HG03520 (cell line): ENCODE measurements at regions not wholly inside any gene's neighbourhood (a gene's known extent, or its start where the extent isn't known, plus 50 kb on each side); places are given as distances from the start of the nearest gene placed in this dataset.

Experiments
- ATAC-seq: cut with Tn5 transposase; IDR thresholded peaks from one replicate; pipeline ENCODE4 v1.9.1; 2021; ENCODE audit warnings: mild to moderate bottlenecking, moderate library complexity; ENCODE audit not compliant: unreplicated experiment

DNA sequence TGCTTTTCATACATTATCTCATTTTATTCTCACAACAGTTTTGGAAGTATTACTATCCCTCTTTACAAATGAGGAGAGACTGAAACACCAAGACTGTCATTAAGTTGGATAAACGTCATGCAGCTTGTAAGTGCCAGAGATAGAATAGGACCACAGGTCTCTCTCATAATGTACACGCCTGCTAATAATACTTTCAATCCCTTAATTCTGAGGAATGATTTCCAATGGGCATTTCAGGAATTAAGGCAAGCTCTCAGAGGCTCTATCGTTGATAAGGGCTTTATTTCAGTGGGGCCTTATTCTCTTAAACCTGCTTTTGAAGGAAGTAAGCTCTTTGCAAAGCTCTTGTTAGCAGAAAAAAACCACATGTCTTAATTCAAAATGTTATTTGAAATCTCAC is 229.1 kb downstream of the NFKBIZ start:
- ATAC-seq: no peak

DNA sequence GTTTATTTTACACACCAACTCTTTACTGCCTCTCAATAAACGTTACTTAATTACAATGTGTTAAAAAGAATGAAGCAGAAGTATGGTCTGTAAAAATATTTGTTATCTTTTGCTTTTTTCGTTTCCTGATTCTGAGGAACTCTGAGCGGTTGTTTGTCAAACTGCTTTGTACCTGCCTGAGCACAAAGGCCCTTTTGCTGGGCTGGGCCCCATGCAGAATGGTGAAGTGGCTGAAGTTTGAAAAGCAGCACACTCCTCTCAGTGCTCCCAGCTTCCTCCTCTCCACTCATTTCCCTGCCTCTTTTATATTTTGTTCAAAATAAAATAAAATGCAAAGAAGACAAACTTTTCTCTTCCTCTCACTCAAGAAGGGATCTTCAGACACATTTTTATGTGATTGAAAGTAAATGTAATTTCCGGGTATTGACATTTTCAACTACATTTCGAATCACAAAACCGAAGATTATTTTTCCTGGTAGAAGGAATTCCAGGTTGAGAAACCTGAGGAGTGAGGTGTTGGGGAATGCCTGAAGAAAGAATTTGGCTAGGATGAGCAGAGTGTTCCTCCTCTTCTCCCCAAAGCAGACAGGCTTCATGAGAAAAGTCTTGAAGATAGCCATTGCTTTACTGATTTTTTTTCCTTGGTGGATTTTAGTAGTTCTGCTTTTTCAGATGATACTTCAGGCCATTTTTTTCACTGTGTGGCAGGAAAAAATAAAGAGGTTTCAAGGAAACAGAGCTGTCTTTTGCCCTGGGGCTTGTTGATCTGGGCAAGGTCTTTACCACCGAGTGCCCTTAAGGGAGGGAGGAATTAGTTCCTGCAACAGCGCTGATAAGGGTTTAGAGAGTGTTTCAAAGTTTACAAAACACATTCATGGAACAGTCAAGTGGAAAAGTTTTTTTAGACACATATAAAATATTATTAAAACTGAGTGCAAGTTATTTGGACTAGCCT is 229.8 kb downstream of the NFKBIZ start:
- no peak for ATAC-seq

DNA sequence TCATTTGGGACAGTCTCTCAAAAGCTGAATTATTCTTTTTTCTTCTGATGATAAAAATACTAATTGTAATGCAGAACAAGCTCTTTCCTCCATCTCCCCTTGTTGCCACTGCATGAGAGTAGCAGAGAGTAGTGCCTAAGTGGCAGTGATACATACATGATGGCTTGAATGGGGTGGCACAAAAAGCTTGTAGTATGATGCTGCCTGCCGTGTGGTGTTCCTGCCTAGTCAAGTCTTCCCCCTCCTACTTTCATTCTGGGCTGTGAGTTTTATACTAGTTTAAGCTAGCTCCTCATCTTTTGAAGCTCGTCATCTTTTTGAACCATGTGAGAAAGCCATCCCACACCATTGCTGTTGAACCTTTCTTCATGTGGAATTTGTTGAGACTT is 230.5 kb downstream of the NFKBIZ start:
- no peak for ATAC-seq

DNA sequence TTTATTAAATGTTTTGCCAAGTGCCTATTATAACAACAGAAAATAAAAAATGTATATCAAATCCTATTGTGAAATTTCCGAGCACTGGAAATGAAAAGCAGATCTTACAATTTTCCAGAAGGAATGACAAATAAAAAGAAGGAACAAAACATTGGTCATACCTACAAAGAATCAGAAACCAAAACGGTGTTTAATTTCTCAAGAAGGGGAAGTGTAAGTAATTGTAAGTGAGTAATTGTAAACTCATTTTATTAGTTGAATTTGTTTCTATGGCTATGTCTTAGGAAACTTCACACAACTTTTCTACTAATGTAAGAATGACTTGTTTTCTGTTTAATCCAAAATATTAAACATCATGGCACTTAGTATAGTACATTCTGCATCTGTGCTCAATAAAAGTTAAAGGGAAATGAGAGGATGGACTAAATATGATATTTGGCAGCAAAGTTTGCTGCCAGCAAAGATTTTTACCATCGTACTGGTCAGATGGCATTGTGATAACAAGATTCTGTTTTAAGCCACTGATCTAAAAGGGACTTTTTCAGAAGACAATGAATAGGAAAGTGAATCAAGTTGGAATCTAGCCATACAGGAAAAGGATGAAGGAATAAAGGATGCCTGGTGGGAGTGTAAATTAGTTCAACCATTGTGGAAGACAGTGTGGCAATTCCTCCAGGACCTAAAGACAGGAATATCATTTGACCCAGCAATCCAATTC is 232.4 kb downstream of the NFKBIZ start:
- ATAC-seq: no peak

DNA sequence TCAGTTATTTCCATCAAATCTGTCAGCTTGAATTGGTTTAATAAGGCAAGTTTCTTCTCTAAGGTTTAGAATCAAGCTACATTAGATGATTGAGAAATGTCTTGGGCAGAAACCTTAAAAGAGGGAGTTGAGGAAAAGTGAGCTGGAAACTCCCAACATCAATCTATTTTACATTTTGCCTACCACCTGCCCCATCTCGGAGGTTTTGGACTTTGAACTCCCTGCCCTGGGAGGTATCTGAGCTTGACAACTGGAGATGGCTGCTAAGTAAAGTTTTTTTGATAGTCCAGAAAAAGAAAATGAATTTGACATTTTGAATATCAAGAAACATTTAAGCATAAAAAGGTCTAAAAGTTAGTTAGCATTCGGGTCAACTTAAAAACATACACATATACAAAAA is 234.2 kb downstream of the NFKBIZ start:
- ATAC-seq: no peak

DNA sequence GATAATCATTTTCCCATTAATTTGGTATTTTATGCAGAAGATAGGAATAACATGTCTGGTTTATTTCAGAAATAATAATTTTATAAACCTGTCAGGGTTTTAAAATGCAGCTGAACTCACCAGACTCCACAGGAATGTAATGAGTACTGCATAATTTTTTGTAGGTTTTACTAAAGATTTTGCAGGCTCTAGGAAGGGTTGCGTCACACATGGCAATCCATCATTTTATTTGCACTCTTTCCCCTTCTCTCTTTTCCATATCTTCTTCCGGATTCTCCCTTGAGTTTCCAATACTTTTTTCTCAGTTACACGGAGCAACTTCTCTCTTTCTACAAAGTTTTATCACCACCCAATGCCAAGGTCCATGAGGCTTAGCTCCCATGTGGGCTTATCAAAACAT is 234.7 kb downstream of the NFKBIZ start:
- ATAC-seq: no peak

DNA sequence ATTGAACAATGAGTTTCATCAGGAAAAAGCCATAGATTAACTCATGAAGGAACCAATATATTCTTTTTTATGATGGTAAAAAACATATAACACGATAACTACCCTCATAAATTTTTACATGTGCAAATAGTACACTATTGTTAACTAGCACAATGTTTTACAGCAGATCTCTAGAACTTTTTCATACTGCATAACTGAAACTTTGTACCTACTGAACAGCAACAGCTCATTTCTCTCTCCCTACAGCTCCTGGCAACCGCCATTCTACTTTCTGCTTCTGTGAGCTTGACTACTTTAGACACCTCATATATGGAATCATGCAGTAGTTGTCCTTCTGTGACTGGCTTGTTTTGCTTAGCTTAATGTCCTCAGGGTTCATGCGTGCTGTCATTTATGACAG is 235.4 kb downstream of the NFKBIZ start:
- ATAC-seq: no peak

DNA sequence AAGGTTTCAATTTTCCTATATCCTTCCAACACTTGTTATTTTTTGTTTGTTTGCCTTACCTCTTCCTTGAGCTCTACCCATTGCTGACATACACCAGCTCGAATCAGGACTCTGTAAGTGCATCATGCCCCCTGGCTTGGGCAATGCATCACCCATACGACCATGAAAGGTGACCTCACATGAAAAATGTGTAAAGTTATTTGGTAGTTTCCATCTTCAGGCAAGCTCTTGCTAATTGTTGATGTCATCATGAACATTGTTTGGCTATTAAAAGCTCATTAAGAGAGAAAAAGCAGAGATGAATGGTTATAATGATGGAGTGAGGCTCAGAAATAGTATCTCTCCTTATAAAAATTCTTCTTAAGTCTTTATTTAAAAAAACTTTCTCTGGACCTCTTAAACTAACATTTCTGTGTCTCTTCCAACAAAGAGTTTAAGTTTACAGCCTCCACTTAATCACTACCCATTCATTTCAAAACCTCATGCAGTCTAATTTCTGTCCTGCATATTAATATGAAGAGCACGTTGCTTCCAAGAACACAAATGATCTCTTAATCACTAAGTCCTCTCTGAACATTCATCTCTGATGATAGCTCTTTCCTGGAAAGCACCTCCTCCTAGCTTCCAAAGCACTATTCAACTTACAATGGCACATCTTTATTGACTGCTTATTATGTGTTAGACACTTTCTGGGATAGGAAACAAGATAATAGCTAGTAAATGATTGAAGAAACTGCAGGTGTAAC is 236.3 kb downstream of the NFKBIZ start:
- no peak for ATAC-seq

DNA sequence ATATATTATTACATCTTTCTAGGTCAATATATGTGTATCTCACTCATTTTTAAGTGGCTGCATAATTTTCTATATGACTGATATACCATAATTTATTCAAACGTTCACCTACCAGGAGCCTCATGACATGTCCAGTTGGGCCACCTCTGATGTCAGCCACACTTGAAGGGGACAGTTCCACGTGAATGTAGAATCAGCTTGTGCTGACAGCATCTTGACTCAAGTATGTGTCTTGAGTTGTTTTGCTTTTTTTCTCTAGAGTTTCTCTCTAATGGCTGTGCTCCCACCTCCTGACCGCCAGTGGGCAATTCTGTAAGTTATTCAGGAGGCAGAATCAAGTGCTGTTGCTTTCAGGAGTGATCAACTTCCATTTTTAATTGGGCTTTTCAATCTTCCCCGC is 237.9 kb downstream of the NFKBIZ start:
- ATAC-seq: no peak

DNA sequence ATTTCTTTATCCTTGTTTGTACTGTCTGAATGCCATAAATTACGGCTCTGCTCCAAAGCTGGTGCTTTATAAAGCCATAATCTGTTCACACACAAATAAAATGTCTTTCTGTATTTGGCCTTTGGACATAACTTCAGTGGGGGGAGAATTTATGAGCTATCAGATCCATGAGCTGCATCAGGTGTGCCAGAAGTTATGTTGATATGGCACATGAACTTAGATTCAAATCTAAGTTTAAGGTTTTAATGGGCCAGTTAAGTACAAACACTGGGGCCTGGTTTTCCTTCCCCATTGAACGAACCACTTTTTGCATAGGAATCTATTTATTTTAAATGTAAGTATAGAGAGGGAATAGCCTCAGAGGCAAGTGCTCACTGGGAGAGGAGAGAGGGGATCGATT is 239.9 kb downstream of the NFKBIZ start:
- no peak for ATAC-seq

DNA sequence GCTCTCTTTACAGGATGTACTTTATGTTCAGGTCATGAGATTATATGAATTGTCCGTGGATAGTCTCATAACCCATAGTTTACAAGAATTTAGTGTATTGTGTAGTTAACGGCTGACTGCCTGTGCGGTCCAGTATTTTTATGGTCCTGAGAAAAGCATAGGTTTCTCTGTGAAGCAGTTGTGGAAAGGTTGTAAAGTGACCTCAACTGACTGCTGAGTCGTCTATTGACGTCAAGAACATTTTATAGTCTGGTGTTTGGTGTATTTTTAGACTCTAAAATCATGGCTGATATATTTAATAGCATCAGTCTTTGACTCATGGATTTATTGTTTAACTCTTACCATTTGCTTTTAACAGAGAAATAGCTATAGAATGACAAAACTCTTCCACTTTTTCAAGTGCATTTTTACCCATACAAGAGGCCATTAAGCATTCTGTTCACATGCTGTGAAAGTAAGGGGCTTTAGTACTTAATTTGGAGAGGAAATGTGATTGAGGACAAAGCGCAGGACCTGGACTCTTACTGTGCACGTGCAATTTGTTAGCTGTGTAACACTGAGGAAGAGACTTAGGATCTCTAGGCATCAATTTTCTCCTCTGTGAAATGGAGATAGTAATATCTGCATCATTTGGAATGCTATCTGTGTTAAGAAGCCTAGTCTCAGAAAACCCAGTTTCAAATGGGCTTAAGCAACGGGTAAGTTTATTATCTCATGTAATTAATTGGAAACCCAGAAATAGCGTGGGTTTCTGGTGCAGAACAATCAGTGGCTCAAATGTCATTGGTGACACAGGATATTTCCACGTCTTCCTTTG is 240.8 kb downstream of the NFKBIZ start:
- no peak for ATAC-seq

DNA sequence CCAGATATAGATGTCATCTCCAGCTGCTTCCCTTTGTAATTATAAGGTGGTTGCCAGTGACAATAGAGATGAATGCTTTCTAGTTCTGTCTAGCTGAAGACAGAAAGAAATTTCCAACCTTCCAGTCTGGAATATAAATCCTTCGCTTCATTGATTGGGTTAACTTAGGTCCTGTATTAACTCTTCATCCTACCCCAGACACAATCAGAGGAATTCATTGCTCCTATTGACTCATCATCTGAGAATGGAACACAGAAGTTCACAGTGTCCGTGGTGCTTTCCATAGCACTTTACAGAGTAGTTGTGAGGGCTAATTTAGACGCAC is 241.4 kb downstream of the NFKBIZ start:
- ATAC-seq: no peak

DNA sequence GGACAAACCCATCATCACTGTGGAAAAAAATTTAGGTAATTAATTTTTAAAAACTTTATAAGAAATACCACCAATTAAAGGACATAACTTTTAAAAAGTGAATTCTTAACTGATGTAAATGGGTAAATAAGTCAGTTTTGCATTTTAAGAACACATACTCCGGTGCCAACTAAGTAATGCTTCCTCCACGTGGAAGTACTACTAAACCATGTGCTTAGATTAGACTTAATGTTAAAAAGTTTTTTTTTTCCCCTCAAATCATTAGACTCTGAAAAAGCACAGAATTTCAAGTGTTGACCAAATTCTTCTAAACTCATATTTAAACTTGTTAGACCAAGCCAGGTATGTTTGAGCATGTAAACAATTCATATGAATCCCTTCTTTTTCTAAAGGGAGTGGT is 242.0 kb downstream of the NFKBIZ start:
- ATAC-seq: no peak

DNA sequence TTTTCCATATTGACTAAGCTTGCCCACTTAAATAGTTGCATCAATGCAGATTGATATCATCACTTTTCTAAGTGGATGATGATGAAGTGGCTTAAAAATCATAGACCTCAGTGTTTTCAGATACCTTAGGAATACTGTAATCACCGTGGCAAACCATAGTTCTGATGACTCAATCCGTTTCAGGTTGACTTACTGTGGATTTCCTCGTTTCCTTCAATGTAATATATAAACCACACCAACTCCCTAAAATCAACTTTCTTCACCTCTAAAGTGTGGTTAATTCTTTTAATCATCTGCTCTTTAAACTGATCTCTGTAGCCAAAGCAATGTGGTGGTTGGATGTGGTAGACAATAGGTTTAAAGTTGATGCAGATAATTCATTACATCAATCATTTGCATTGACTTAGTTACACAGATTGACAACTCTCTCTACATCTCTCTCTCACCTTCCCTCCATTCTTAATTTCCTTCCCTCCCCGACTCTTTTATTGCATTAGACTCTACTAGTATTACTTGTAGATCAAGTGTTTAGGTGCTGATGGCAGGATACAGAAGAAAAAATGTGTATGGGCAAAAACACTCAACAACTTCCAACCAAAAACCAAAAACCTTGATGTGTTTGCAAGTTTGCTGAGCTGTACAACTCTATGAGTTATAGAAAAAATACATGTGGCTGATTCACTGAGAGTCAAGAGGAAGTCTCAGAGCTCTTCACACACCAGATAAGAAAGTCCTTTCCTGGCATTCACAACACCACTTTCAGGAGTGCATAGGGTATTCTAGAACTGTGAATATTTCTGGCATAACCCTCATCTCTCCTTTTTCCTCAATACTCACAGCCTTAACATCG is 243.5 kb downstream of the NFKBIZ start:
- no peak for ATAC-seq

DNA sequence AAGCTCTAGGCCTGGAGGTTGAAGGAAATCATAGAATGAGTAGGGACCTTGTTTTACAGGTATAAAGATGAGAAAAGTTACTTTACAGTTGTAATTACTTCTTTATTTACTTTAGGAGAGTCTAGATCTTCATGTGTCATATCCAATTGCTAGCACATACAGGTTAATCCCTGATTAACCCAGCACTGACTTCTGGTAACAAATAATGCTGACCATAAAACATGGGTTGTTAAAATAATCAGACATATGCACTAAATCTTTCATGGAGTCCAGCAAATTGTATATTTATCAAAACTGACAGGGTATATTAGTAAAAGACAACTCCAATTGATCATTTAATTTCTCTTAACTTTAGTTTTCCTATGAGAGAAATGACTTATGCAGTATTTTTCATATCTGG is 245.2 kb downstream of the NFKBIZ start:
- no peak for ATAC-seq

DNA sequence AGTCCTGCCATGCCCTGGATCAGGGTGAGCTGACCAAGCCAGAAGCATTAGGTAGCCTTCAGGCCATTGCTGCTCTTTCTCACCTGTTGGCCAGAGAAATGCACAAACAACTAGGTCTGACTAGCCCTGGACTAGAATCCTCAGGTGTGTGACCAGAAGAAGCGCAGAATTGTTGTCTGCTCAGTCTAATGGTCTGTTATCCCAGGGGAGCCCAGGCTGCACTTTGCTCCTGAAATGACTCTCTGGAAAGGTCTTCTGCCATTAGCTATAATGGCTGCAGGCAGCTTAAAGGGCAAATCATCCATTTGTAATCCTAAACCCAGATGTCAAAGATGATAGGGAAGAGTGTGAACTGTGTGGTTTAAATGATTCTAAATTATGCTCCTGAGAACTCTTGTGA is 246.1 kb downstream of the NFKBIZ start:
- no peak for ATAC-seq

DNA sequence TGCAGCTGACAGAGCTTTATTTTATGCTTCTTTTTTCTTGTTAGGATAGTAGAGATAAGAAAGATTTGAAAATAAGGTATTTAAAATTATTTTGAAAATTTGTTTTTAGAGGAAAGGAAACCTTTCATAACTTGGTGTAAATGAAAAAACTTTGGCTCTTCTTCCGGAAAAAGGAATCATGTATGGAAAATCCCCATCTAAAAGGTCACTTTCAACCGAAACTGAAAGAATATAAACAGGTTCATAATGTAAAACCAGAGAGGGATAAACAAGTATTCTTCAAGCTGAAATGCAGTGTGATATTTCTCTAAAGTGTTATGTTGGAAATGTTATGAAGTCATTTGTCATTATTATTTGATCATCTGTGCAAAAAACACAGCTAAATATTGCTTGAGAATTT is 246.8 kb downstream of the NFKBIZ start:
- no peak for ATAC-seq

DNA sequence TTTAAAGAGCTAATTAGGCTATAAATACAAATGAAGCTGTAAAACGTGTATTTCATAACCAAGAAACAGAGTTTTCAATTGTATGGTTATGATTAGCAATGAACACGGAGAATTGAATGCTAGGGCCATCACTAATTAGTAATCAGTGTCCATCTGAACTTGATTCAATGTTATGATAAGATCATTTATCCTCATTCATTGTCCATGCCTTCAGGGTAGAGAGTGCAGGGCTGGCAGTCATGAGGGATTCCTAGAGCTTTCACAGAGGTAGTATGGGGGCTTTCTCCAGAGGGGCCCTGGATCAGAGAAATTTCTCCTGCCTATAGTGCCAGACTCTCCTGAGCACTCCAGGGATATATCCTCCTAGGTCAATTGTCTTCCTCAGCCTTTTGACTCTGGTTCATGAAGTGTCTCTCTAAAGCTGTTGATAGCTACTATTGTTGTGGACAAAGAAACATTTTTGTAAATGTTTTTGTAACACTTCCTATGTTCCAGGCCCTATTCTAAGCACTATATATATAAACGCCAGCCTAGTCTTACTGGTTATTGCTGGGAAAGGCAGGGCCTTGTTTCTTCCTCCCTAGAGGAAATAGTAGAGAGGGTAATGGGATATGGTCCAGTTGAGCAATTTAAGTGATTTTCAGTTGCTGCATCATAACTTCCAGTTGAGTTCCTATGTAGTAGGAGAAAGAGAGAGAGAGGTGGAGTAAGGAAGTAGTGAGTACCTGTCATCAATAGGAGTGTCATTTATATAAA is 249.0 kb downstream of the NFKBIZ start:
- no peak for ATAC-seq

DNA sequence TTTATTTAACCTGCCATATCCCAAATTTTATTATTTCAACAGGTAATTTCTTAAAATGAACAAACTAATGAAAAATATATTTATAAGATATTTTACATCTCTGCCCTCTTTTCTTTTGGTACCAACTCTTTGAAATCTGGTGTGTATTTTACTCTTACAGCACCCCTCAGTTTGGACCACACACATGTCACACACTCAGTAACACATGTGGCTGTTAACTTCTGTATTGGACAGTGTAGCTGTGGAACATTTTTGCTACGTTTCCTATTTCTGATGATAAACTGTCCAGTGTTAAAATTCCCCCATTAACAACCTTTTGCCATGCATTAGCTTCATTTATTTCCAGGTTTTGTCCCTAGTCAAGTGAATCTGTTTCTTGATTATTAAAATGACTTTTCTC is 250.6 kb downstream of the NFKBIZ start:
- no peak for ATAC-seq
